H1 (cell line): ENCODE measurements at regions not wholly inside any gene's neighbourhood (a gene's known extent, or its start where the extent isn't known, plus 50 kb on each side); places are given as distances from the start of the nearest gene placed in this dataset.

ENCODE experiments used
- CTCF ChIA-PET: fragments of 300-600 bp; sonication (Branson Sonifier 250); formaldehyde crosslinking; loops from one replicate; lab custom pipeline; 2021; ENCODE audit not compliant: partially characterized antibody; lab: Charles Lee
- POLR2A ChIA-PET: fragments of 300-600 bp; sonication (Branson Sonifier 250); formaldehyde crosslinking; loops from one replicate; lab custom pipeline; 2021; ENCODE audit warnings: inconsistent platforms; ENCODE audit not compliant: partially characterized antibody; lab: Charles Lee
- DNase-seq, 2 experiments: peaks; one replicate each; pipeline versions ENCODE4 v3.0.0 to v3.0.0-alpha.2; 2010 to 2022; ENCODE audit warnings: low spot score in 2 of 2, low read depth in 1 of 2, mixed read lengths in 1 of 2
- FAIRE-seq: peaks from 2 replicates; lab custom pipeline; 2011; peaks lifted over from hg19 to GRCh38; lab: Jason Lieb, UNC
- H2AFZ ChIP-seq: 2 replicates; pipeline ENCODE4 v1.8.1; 2012; ENCODE audit warnings: low read length, inconsistent platforms
- H2AK5ac ChIP-seq: 2 replicates; pipeline ENCODE4 v1.6.1; 2013; ENCODE audit warnings: low read depth, low read length
- H2BK120ac ChIP-seq: replicated peaks from 2 replicates; pipeline ENCODE3; 2013; ENCODE audit warnings: low read depth, low read length, inconsistent platforms
- H2BK12ac ChIP-seq: 2 replicates; pipeline ENCODE4 v1.6.1; 2013; ENCODE audit warnings: low read depth, low read length
- H2BK15ac ChIP-seq: 2 replicates; pipeline ENCODE4 v1.6.1; 2013; ENCODE audit warnings: low read length
- H2BK20ac ChIP-seq: 2 replicates; pipeline ENCODE4 v1.6.1; 2013; ENCODE audit warnings: low read length
- H2BK5ac ChIP-seq: 2 replicates; pipeline ENCODE4 v1.6.1; 2013; ENCODE audit warnings: low read depth, low read length
- H3K14ac ChIP-seq: 2 replicates; pipeline ENCODE4 v1.6.1; 2013; ENCODE audit warnings: inconsistent platforms; ENCODE audit not compliant: insufficient read length
- H3K18ac ChIP-seq: 2 replicates; pipeline ENCODE4 v1.6.1; 2013; ENCODE audit warnings: low read length; ENCODE audit errors: extremely low read depth
- H3K23ac ChIP-seq: 2 replicates; pipeline ENCODE4 v1.6.1; 2013; ENCODE audit warnings: inconsistent platforms; ENCODE audit not compliant: insufficient read length
- H3K23me2 ChIP-seq: 2 replicates; pipeline ENCODE4 v1.6.1; 2013; ENCODE audit warnings: low read depth, low read length
- H3K27ac ChIP-seq: 2 replicates; pipeline ENCODE4 v1.6.1; 2011; ENCODE audit warnings: low read depth, low read length, inconsistent platforms
- H3K27me3 ChIP-seq, 4 experiments: replicated peaks in 1 of 4; 1 replicate in 1 of 4; 2 replicates in 3 of 4; pipeline versions ENCODE4 v1.6.1 to v1.8.1; 2011 to 2013; ENCODE audit warnings: low read length in 3 of 4, mild to moderate bottlenecking in 3 of 4, inconsistent platforms in 2 of 4, mixed read lengths in 2 of 4, moderate library complexity in 1 of 4; ENCODE audit not compliant: control insufficient read depth in 3 of 4, insufficient read depth in 3 of 4; ENCODE audit errors: extremely low read depth in 1 of 4
- H3K36me3 ChIP-seq, 4 experiments: 2 replicates each; pipeline versions ENCODE4 v1.6.1 to v1.8.1; 2011 to 2013; ENCODE audit warnings: mild to moderate bottlenecking in 4 of 4, low read length in 3 of 4, moderate library complexity in 2 of 4, control low read depth in 1 of 4, inconsistent platforms in 1 of 4; ENCODE audit not compliant: insufficient read depth in 4 of 4, control insufficient read depth in 2 of 4
- H3K4ac ChIP-seq: replicated peaks from 2 replicates; pipeline ENCODE3; 2013; ENCODE audit warnings: low read length, low read depth, mixed read lengths, inconsistent platforms; ENCODE audit not compliant: insufficient read length
- H3K4me1 ChIP-seq, 4 experiments: replicated peaks in 1 of 4; 1 replicate in 1 of 4; 2 replicates in 3 of 4; pipeline versions ENCODE4 v1.6.1 to v1.8.1; 2011 to 2013; ENCODE audit warnings: low read length in 3 of 4, inconsistent platforms in 2 of 4, mixed read lengths in 1 of 4; ENCODE audit not compliant: insufficient read depth in 4 of 4, control insufficient read depth in 3 of 4
- H3K4me2 ChIP-seq, 2 experiments: 2 replicates each; pipeline versions ENCODE4 v1.6.1 to v1.8.1; 2011 to 2013; ENCODE audit warnings: low read depth in 2 of 2, low read length in 2 of 2, control low read depth in 1 of 2, inconsistent platforms in 1 of 2, mild to moderate bottlenecking in 1 of 2; ENCODE audit not compliant: insufficient read depth in 1 of 2
- H3K4me3 ChIP-seq, 4 experiments: fragments of 200-600, 300-600 bp in 1 of 4; sonication (generic), shearing (Covaris generic), sonication (Bioruptor Twin) in 1 of 4; 2 replicates each; pipeline versions ENCODE4 v1.5.1 to v1.8.1; 2011 to 2016; ENCODE audit warnings: low read length in 4 of 4, low read depth in 3 of 4, control low read depth in 2 of 4, inconsistent platforms in 2 of 4, mild to moderate bottlenecking in 2 of 4, mixed read lengths in 1 of 4, moderate library complexity in 1 of 4; ENCODE audit not compliant: insufficient read depth in 2 of 4; ENCODE audit errors: extremely low read depth in 1 of 4
- H3K56ac ChIP-seq: replicated peaks from 2 replicates; pipeline ENCODE3; 2013; ENCODE audit warnings: low read depth, mild to moderate bottlenecking, mixed read lengths, low read length, inconsistent platforms; ENCODE audit not compliant: insufficient read length
- H3K79me1 ChIP-seq: 2 replicates; pipeline ENCODE4 v1.6.1; 2013; ENCODE audit warnings: low read depth, low read length, control low read depth
- H3K79me2 ChIP-seq, 2 experiments: 2 replicates each; pipeline versions ENCODE4 v1.6.1 to v1.8.1; 2012 to 2013; ENCODE audit warnings: low read length in 2 of 2, mild to moderate bottlenecking in 2 of 2, inconsistent platforms in 1 of 2; ENCODE audit not compliant: insufficient read depth in 2 of 2, control insufficient read depth in 1 of 2
- H3K9ac ChIP-seq, 4 experiments: replicated peaks in 1 of 4; 1 replicate in 1 of 4; 2 replicates in 3 of 4; pipeline versions ENCODE4 v1.6.1 to v1.8.1; 2011 to 2013; ENCODE audit warnings: low read depth in 3 of 4, low read length in 3 of 4, control low read depth in 2 of 4, mild to moderate bottlenecking in 2 of 4, moderate library complexity in 2 of 4, inconsistent platforms in 1 of 4; ENCODE audit errors: extremely low read depth in 1 of 4
- H3K9me3 ChIP-seq, 2 experiments: 2 replicates each; pipeline versions ENCODE4 v1.6.1 to v1.8.1; 2012 to 2013; ENCODE audit warnings: mild to moderate bottlenecking in 2 of 2, moderate library complexity in 2 of 2, control low read depth in 1 of 2, inconsistent platforms in 1 of 2, low read depth in 1 of 2, low read length in 1 of 2, mixed read lengths in 1 of 2; ENCODE audit not compliant: insufficient read depth in 2 of 2
- H4K20me1 ChIP-seq, 2 experiments: replicated peaks in 1 of 2; 2 replicates each; pipeline versions ENCODE3 to v1.8.1; 2011 to 2013; ENCODE audit warnings: inconsistent platforms in 2 of 2, low read length in 2 of 2, mild to moderate bottlenecking in 1 of 2; ENCODE audit not compliant: insufficient read depth in 2 of 2, control insufficient read depth in 1 of 2
- H4K5ac ChIP-seq: 2 replicates; pipeline ENCODE4 v1.6.1; 2013; ENCODE audit warnings: low read length, low read depth, mixed read lengths, inconsistent platforms; ENCODE audit not compliant: insufficient read length
- H4K8ac ChIP-seq: 2 replicates; pipeline ENCODE4 v1.8.0; 2013; ENCODE audit warnings: mild to moderate bottlenecking, moderate library complexity, low read length, inconsistent platforms; ENCODE audit not compliant: insufficient read depth; ENCODE audit errors: extremely low read depth
- H4K91ac ChIP-seq: replicated peaks from 2 replicates; pipeline ENCODE3; 2013; ENCODE audit warnings: low read length, mixed read lengths, inconsistent platforms; ENCODE audit not compliant: insufficient read length
- CREB1 ChIP-seq: IDR thresholded peaks from 2 replicates; pipeline ENCODE4 v1.6.1; 2012; ENCODE audit warnings: inconsistent platforms
- EGR1 ChIP-seq: IDR thresholded peaks from 2 replicates; pipeline ENCODE4 v1.6.1; 2011; ENCODE audit warnings: low read depth, low read length, borderline replicate concordance
- NANOG ChIP-seq: IDR thresholded peaks from 2 replicates; pipeline ENCODE4 v1.6.1; 2011; ENCODE audit warnings: low read length, low read depth, mild to moderate bottlenecking, inconsistent platforms; ENCODE audit not compliant: insufficient read depth, poor library complexity, severe bottlenecking
- RXRA ChIP-seq: IDR thresholded peaks from 2 replicates; pipeline ENCODE4 v1.6.1; 2011; ENCODE audit warnings: low read depth, mild to moderate bottlenecking, low read length, moderate library complexity; ENCODE audit not compliant: insufficient read depth
- ZNF274 ChIP-seq: IDR thresholded peaks from 2 replicates; pipeline ENCODE4 v1.7.0; 2012; ENCODE audit warnings: low read length, borderline replicate concordance; ENCODE audit errors: extremely low read depth

- Histone ChIP-seq H3K4me1 (peaks cover 0 to 3% (median 0%) of the 10 kb centered on the region in 4 experiments; a peak in 1 of 7 replicates), H2AFZ (no peak overlapping the region; the same call in 1 of the 2 replicates), H4K20me1 (no peaks in the 10 kb centered on the region), H4K5ac (no peak overlapping the region), H3K14ac (no peak overlapping the region), H3K23me2 (no peaks in the 10 kb centered on the region; the same call in 1 of the 2 replicates), H3K4ac (no peak overlapping the region), H3K23ac (no peak overlapping the region), H3K79me2 (no peaks in the 10 kb centered on the region), H4K8ac (no peak overlapping the region), H3K4me3 (no peak overlapping the region), H3K18ac (no peak overlapping the region; the same call in 1 of the 2 replicates), H4K91ac (no peak overlapping the region), H3K56ac (no peak overlapping the region), H3K4me2 (no peak overlapping the region), H3K9ac (no peak overlapping the region), H2BK120ac (no peak overlapping the region), H3K9me3 (no peaks in the 10 kb centered on the region), H2BK20ac (no peak overlapping the region), H2BK5ac (no peak overlapping the region), H3K36me3 (no peaks in the 10 kb centered on the region), H3K27ac (no peak overlapping the region), H2BK12ac (no peak overlapping the region), H3K79me1 (no peaks in the 10 kb centered on the region), H2BK15ac (no peak overlapping the region), H3K27me3 (no peaks in the 10 kb centered on the region; a peak in 1 of 7 replicates), H2AK5ac (no peak overlapping the region)
- DNase-seq (no peak), FAIRE-seq (no peak)
- ChIA-PET POLR2A (no interaction called here), CTCF (interaction anchor here (1.5 kb wide), 1 partner anchor 76 kb away, joined by 3 read pairs; no protein-coding TSS in a partner anchor)
- TF ChIP-seq EGR1: no peak
- TF ChIP-seq ZNF274: no peak
- no peak for TF ChIP-seq NANOG
- no peak for TF ChIP-seq RXRA
- TF ChIP-seq CREB1: no peak
Measured at GRCh38 chr1:168941640-168942039, 164.8 kb upstream of the ATP1B1 start.
